ENCODE measurements at regions not wholly inside any gene's neighbourhood (a gene's known extent, or its start where the extent isn't known, plus 50 kb on each side); places are given as distances from the start of the nearest gene placed in this dataset.

GRCh38 chr13:95455782-95456181 is 96.7 kb upstream of the CLDN10 start:
- DNase-seq, result no peak

DNA sequence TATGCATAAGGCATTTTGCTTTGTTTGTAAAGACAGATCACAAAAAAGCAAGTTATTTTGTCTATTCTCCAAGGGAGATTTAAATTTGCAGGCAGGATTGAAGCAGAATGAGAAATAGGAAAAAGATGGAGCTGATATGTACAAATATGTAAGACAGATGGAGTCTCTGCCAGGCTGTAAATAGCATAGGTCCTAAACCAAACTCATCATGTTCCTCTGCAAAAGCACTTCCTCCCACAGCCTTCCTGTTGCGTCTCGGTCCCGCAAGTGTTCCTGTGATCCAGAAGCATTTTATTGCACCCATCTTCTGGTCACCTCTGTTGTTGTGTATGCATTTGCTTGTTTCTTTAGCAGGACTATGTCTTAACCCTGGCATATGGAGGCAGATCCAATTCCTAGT is 95.7 kb upstream of the CLDN10 start:
- DNase-seq, result no peak

DNA sequence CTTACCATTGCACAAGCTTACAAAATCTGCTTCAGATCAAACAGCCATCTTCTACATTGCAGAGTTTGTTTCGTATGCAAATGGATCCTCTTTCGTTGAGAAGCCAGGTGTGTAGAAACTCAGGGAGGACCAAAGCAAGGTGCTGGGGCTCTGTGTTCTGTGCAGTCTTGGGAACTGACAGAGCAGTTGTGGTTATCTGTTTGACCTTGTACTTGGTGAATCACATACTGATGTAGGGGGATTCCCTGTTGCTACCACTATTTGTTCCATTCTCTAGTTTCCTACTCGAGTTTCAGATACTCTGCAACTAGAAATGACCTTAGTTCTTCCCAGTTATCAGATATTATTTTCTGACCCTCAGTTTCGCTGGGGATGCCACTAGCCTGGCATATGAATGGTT is 95.2 kb upstream of the CLDN10 start:
- no peak for DNase-seq

GRCh38 chr13:95462801-95463200 is 89.7 kb upstream of the CLDN10 start:
- DNase-seq, result no peak

GRCh38 chr13:95463531-95463930 is 89.0 kb upstream of the CLDN10 start:
- DNase-seq, result no peak

- no peak for DNase-seq
These were observed 81.8 kb upstream of the CLDN10 start for GRCh38 chr13:95470574-95471366.

DNA sequence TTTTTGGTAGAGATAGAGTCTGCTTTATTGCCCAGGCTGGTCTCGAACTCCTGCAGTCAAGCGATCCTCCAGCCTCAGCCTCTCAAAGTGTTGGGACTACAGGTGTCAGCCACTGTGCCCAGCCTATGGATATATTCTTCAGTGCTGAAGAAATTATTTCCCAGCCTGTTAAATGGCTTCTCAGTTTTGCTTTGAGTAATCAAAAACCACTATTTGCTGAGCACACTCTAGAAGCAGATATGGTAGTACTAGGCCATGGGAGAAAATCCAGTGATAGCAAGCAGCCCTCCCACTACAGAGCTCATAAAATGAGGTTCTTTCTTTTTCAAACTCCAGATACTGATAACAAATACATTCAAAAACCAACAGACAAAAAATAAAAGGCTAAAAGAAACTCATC is 80.6 kb upstream of the CLDN10 start:
- DNase-seq, result no peak

- DNase-seq, result no peak
These were observed 77.5 kb upstream of the CLDN10 start for GRCh38 chr13:95474992-95475391.

DNA sequence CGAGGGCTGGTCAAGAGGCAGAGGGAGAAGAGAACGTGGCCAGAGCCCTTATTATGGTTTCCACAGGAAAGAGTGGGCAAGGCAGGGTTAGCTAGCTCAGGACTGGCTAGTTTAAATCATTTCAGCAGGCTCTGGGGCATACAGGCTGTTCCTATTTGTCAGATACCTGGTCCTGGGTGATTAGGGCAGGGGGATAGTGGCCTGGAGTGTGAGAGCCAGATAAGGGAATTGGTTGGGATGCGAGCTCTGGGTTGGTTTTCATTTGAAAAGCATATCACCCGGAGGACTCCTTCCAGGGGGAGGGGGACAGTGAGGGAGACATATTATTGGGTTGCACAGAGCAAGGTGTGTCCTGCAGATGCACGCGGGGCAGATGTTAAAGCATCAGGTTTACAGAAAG is 75.3 kb upstream of the CLDN10 start:
- DNase-seq, result no peak

- no peak for DNase-seq
These were observed 72.8 kb upstream of the CLDN10 start for GRCh38 chr13:95479731-95480130.

- DNase-seq, result no peak
These were observed 72.4 kb upstream of the CLDN10 start for GRCh38 chr13:95480131-95480545.

GRCh38 chr13:95480791-95481780 is 71.4 kb upstream of the CLDN10 start:
- DNase-seq, result no peak

DNA sequence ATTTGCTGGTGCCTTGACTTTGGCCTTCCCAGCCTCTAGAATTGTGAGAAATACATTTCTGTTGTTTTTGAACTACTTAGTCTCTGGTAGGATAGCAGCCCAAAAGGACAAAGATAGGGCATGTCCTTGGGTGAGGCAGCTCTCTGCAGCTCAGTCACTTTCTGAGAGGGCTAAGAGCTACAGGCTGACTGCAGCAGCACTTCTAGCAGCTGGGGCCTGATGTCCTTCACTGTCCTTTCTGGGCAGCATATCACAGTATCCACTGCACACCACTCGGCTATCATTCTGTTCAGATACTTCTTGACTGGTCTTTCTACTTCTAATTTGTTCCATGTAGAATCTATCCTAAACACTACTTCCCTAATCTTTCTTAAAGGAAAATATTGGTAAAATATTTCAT is 68.5 kb upstream of the CLDN10 start:
- no peak for DNase-seq

GRCh38 chr13:95485045-95485517 is 67.4 kb upstream of the CLDN10 start:
- DNase-seq, result no peak

DNA sequence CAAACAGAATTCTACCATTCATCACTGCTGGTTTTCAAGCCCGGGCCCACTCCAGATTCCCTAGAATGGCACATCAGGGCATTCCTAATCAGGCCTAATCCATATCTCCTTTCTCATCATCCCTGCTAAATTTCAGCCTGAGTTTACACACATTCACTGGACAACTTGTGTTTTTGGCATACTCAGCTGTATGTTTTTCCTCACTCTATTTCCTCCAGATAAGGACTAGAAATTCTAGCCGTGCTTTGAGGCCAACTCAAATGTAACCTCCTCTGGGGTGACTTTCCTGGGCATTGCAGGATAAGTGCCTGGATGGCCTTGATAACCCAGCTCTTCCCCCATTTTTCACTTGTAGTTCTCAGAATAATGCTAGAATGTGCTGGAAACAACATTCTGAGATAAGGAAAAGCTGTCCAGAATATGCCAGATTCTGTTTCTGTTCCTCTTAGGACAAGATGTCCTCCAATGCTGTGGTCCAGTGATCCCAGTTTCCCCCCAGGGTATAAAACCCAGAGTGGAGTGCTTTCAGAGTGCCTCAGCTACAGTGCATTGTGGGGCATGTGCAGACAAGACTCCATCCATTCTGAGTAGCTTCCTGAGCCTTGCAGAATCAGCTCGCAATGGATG is 66.9 kb upstream of the CLDN10 start:
- no peak for DNase-seq

GRCh38 chr13:95492044-95492801 is 60.3 kb upstream of the CLDN10 start:
- DNase-seq, result no peak

DNA sequence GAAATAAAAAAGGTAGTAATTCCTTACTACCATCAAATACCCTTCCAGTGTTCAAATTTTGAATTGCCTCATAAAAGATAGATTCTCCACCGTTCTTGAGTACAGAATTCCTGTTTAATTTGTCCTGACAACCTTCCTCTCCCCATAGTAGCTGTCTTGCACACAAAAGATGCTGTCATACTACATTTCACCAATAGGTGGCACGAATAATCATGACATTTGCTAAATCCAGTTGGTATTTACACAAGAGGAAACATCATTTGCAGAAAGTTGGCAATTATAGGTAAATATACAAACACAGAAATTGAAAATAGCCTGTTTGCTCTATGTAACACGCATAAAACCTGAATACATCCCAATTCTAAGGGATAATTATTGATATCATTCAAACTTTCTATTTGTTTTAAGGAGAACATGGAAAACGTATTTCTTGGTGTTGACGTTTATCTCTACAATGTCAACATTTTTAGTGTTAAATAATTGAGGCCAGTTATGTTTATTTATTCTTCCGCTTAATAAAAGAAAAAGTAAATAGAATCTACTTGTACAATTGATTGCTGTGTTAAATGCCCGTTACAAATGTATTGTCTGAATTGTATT is 58.3 kb upstream of the CLDN10 start:
- DNase-seq, result peak; percentile 9 to 24

GRCh38 chr13:95496485-95496884 is 56.0 kb upstream of the CLDN10 start:
- DNase-seq, result no peak

- DNase-seq, result peak in 1 of 2 experiments; percentile 30
These were observed 55.1 kb upstream of the CLDN10 start for GRCh38 chr13:95497381-95497807.

- DNase-seq, result no peak
These were observed 53.6 kb upstream of the CLDN10 start for GRCh38 chr13:95498886-95499285.

DNA sequence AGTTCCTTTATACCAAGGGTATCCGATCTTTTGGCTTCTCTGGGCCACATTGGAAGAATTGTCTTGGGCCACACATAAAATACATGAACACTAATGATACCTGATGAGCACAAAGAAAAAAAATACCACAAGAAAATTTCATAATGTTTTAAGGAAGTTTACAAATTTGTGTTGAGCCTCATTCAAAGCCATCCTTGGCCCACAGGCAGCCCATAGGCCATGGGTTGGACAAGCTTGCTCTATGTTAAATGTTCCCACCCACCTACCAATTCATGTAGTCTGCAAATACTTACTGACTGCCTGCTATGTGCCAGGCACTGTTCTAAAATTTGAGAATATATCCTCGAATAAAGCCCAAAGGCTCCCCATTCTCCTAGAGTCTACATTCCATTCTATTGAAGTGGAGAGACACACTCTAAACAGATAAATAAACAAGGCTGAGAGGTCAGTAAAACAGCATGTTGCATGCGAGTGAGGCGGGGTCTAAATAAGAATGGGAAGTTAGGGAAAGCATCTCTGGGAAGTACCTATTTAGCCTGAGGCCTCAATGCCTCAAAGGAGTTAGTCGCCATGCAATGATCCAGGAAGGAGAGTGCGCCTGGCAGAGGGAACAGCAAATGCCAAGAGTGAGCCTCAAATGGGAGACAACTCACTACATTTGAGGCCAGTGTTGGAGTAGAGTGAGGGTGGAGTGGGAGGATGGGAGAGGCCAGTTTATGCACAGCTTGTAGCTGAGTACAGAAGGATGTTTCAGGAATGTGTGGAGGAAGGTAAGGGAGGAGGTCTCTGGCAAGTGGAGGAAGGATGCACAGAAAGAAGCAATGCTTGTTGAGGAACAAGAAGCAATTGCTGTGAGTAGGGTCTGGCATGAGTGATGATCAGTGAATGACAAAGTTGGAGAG is 52.5 kb upstream of the CLDN10 start:
- DNase-seq, result no peak

Data from NCI-H446 (cell line).